HepG2 (cell line): ENCODE measurements at regions not wholly inside any gene's neighbourhood (a gene's known extent, or its start where the extent isn't known, plus 50 kb on each side); places are given as distances from the start of the nearest gene placed in this dataset.

Source experiments
- CTCF ChIP-seq: sonication (generic); formaldehyde crosslinking; IDR thresholded peaks from 2 replicates; pipeline ENCODE4 v1.5.0; 2020; ENCODE audit warnings: mild to moderate bottlenecking, missing genetic modification reagents, moderate library complexity
- ELK4 ChIP-seq: sonication (generic); formaldehyde crosslinking; IDR thresholded peaks from 2 replicates; pipeline ENCODE4 v1.9.0; 2021; ENCODE audit warnings: missing genetic modification reagents, borderline replicate concordance
- FOXP4 ChIP-seq: sonication (generic); formaldehyde crosslinking; IDR thresholded peaks from 2 replicates; pipeline ENCODE4 v1.4.0; 2020; ENCODE audit warnings: missing genetic modification reagents
- HDAC6 ChIP-seq: fragments of 200-600 bp; sonication (generic); IDR thresholded peaks from 2 replicates; pipeline ENCODE4 v1.7.0; 2017; ENCODE audit warnings: mild to moderate bottlenecking, antibody characterized with exemption, low read length, low read depth
- HNF4G ChIP-seq, 2 experiments: sonication (generic) in 1 of 2; formaldehyde crosslinking in 1 of 2; IDR thresholded peaks; 2 replicates each; pipeline versions ENCODE4 v1.4.0 to v1.6.1; 2011 to 2020; ENCODE audit warnings: borderline replicate concordance in 2 of 2, low read depth in 2 of 2, mild to moderate bottlenecking in 2 of 2, low read length in 1 of 2, missing genetic modification reagents in 1 of 2, moderate library complexity in 1 of 2
- HNRNPK ChIP-seq: fragments of 200-400 bp; formaldehyde crosslinking; IDR thresholded peaks from 2 replicates; pipeline ENCODE4 v1.6.1; 2018; ENCODE audit warnings: low read length, low read depth, moderate library complexity, mild to moderate bottlenecking; ENCODE audit not compliant: poor library complexity, severe bottlenecking
- PBX3 ChIP-seq: sonication (generic); formaldehyde crosslinking; IDR thresholded peaks from 2 replicates; pipeline ENCODE4 v1.8.1; 2023; ENCODE audit warnings: missing genetic modification reagents, inconsistent platforms, borderline replicate concordance
- POLR2A ChIP-seq, 2 experiments: IDR thresholded peaks; 2 replicates each; pipeline ENCODE4 v1.6.1; 2011; ENCODE audit warnings: low read depth in 2 of 2, low read length in 2 of 2, mild to moderate bottlenecking in 1 of 2, moderate library complexity in 1 of 2; ENCODE audit not compliant: insufficient read depth in 1 of 2
- SETDB1 ChIP-seq: sonication (generic); formaldehyde crosslinking; IDR thresholded peaks from 2 replicates; pipeline ENCODE4 v1.5.1; 2020; ENCODE audit warnings: missing genetic modification reagents, mild to moderate bottlenecking, borderline replicate concordance
- ZNF224 ChIP-seq: sonication (generic); formaldehyde crosslinking; IDR thresholded peaks from 2 replicates; pipeline ENCODE4 v1.5.0; 2020; ENCODE audit warnings: mild to moderate bottlenecking, missing genetic modification reagents
- ZSCAN22 ChIP-seq: sonication (generic); formaldehyde crosslinking; IDR thresholded peaks from 2 replicates; pipeline ENCODE4 v1.4.0; 2020; ENCODE audit warnings: mild to moderate bottlenecking, missing genetic modification reagents

GRCh38 chr12:91901381-91902074 is 244.1 kb downstream of the BTG1 start:
- no peak for TF ChIP-seq PBX3 (CRISPR knock-in tag)
- TF ChIP-seq FOXP4: no peak
- no peak for TF ChIP-seq CTCF (CRISPR knock-in tag)
- TF ChIP-seq ZNF224 (CRISPR knock-in tag): no peak
- TF ChIP-seq ELK4 (CRISPR knock-in tag): no peak
- no peak for TF ChIP-seq SETDB1
- no peak for TF ChIP-seq POLR2A (IDR thresholded peaks at IDR 0.05; ENCODE audit: insufficient read depth in 1 of 2, low read depth in 2 of 2, low read length in 2 of 2)
- TF ChIP-seq HNF4G (IDR thresholded peaks at IDR 0.05; ENCODE audit: borderline replicate concordance, low read depth, low read length): no peak
- TF ChIP-seq HNF4G (CRISPR knock-in tag; IDR thresholded peaks at IDR 0.05; ENCODE audit: borderline replicate concordance, low read depth): no peak
- no peak for TF ChIP-seq ZSCAN22 (CRISPR knock-in tag)
- no peak for TF ChIP-seq HDAC6
- TF ChIP-seq HNRNPK: no peak
